ENCODE measurements at regions not wholly inside any gene's neighbourhood (a gene's known extent, or its start where the extent isn't known, plus 50 kb on each side); places are given as distances from the start of the nearest gene placed in this dataset.

GRCh38 chr4:125780164-125780563 lies 465.4 kb downstream of the FAT4 start:
- no peak for TF ChIP-seq CTCF (IDR thresholded peaks at IDR 0.05; ENCODE audit: insufficient read depth, low read depth, low read length)
- TF ChIP-seq EZH2 (IDR thresholded peaks at IDR 0.05; ENCODE audit: insufficient read depth, low read length): no peak
